Fibroblast of skin of right quadriceps (primary cell): ENCODE measurements at regions not wholly inside any gene's neighbourhood (a gene's known extent, or its start where the extent isn't known, plus 50 kb on each side); places are given as distances from the start of the nearest gene placed in this dataset.

Source experiments
- DNase-seq: peaks from one replicate; pipeline ENCODE4 v3.0.0-alpha.2; 2013

DNA sequence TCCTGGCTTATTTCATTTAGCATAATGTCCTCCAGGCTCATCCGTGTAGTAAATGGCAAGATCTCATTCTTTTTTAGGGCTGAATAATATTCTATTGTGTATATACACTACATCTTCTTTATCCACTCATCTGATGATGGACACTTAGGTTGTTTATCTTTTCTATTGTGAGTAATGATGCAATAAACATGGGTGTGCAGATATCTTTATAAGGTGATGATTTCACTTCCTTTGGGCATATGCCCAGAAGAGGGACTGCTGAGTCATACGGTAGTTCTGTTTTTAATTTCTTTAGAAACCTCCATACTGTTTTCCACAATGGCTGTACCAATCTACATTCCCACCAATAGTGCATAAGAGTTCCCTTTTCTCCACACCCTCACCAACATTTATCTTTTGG lies 317.6 kb upstream of the CNKSR2 start:
- DNase-seq, result peak; percentile 0

GRCh38 chrX:21047034-21047455 lies 327.2 kb upstream of the CNKSR2 start:
- DNase-seq, result no peak

DNA sequence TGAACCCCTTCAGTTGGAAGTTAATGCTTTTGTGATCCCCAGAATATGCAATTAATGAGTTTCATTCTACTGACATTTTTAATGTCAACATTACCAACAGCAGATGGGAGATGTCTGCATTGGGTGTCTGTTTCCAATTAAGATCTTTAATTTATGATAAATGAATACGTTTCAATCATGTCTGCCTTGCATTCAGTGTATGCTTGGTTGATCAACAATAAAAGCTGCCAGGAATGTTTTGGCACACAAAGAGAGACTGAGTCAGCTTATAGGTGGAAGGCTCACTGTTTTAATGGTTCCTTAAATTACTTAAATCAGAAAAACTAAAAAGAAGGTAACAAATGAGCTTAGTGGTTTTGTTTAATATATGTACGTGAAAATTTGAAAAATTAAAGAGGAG lies 359.9 kb upstream of the CNKSR2 start:
- no peak for DNase-seq

GRCh38 chrX:21004835-21005234 lies 369.4 kb upstream of the CNKSR2 start:
- peak; percentile 47 for DNase-seq

DNA sequence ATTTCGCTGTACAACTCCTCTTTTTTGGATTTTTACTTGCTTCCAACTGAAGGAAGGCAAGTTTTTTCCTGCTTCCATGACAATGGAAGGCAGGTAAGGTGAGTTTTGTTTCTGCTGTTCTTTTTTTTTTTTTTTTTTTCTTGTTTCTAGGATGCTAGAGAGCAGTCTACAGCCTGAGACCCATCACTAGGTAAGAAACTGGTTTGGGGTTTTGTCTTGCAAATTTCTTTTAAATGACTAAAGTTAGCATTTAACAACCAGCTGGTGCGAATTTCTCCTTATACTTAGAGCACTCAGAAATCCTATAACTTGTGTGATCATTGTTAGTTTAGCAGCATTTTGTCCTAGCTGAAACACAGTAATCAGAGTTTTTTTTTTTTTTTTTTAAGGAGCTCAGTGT lies 378.4 kb upstream of the CNKSR2 start:
- DNase-seq, result no peak

- no peak for DNase-seq
These were observed 384.9 kb upstream of the CNKSR2 start for GRCh38 chrX:20989361-20989760.

DNA sequence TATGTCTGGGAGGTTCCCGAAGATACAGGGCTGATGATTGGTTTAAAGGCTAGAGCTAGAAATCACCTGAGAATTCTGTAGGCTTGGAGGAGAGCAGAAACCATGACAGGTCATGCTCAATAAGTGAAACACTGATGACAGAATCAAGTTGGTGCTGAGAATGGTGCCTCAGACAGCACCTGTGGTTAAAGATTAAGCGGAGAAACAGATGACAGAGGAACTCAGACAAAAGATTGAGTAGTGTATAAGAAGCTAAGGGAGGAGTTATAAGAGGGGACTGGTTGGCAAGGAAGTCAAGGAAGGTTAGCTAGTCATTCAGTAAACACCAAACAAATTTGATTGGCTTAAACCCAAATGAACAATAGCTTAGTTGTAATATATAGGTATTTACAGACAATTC lies 385.4 kb upstream of the CNKSR2 start:
- DNase-seq, result no peak

DNA sequence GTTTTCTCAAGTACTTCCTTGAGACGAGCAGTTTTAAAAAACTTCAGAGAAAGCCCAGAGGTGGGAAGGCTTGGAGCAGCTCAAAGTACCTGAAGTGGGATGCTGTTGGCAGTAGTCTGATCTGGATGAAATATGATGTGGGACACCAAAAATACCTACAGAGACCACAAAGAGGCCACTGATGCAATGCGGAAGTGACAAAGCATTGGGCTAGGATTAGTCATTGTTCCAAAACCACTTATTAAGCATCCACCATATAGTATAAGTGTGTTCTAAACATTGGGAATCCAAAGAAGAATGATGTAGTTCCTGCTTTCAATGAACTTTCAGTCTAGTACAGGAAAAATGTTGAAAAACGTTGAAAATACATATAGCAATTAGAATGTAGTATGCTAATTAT lies 386.1 kb upstream of the CNKSR2 start:
- DNase-seq, result peak; percentile 61

DNA sequence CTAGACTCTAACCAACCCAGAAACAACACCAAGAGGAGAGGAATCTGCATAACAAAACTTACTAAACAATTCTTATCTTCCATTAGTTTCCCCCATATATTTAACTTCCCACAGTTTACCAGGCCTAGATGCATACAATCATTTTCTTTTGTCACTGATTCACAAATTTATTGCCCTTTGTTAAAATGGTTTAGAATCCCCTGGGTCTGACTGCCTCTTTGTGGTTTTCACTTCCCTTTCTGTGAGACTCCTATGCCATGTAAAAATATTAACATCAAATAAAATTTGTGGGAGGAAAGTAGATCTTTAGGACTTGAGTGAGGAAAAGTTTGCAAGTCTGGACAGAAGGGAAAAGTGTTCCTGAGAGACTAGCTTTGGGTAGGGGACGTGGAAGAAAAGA lies 393.8 kb upstream of the CNKSR2 start:
- DNase-seq, result no peak

DNA sequence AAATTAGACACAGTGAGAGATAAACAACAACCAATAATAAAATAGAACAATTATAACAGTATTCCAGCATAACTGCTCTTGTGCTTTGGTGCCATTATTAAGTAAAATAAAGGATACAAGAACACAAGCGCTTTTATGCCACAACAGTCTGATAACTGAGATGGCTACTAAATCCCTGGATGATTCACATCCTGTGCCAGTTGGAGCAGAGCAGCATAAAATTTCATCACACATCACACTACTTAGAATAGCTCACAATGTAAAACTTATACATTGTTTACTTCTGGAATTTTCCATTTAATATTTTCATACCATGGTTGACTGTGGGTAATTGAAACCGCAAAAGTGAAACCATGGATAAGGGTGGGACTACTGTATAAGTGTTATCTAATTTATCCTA lies 399.9 kb upstream of the CNKSR2 start:
- peak; percentile 39 for DNase-seq

DNA sequence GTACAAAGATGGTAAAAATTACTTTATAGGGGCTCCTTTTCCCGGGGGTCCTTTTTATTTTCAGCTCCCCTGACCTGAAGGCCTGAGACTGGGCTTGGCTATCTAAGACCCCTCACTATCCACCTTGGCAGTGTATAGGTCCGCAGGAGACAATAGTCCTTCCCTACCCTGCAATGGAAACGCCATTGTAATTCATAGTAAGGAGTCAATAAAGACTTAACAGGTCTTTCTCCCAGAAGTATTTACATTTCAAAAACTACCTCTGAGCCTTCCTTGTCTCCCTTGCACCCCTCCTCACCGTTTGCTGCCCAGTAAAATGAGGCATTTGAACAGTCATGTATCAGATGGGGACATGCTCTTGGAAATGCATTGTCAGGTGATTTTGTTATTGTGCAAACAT lies 401.2 kb upstream of the CNKSR2 start:
- no peak for DNase-seq

DNA sequence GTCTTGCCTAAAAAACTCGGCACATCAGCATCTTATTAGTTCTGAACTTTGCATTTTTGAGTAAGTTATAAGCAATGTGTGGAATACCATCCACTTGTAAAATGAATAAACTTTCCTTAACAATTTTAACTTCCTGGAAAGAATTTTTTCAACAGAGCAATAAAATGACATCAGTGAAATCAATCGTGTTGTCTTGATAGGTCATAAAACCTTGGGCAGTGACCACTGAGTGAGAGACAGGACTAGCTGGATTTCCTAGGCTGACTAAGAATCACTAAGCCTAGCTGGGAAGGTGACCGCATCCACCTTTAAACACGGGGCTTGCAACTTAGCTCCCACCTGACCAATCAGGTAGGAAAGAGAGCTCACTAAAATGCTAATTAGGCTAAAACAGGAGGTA lies 403.0 kb upstream of the CNKSR2 start:
- DNase-seq, result peak; percentile 17

DNA sequence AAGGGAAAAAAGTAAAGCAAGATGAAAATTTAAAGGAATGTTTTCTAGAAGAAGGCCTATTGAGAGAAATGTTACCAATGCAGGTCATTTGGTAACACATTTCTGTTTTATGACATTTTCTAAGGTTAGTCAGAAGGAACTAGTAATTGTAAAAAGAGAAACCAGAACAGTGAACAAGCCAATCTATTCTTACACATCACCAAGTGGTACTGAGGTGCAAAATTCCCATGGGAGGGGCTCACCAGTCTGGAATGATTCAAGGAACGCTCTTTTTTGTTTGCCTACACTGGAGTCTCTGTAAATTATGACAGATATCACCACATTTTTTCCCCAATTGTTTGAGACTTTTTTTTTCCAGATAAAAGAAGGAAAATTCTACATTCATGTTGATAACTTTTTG lies 404.7 kb upstream of the CNKSR2 start:
- DNase-seq, result peak; percentile 41

- DNase-seq, result peak; percentile 49
These were observed 405.2 kb upstream of the CNKSR2 start for GRCh38 chrX:20968996-20969395.

DNA sequence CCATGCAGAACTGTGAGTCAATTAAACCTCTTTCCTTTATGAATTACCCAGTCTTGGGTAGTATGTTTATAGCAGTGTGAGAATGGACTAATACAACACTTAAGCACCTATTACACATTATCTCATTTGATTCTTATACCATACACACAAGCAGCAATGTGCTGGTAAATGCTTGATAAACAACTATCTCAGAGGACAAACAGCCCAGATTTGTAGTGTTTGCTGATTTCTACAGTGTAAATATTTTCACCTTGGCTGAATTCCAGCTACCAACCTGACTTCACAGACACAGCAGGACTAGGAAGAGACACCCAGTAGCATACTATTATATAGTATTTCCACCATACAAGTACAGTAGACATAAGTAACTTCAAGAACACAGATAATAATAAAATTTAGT lies 406.5 kb upstream of the CNKSR2 start:
- DNase-seq, result no peak

DNA sequence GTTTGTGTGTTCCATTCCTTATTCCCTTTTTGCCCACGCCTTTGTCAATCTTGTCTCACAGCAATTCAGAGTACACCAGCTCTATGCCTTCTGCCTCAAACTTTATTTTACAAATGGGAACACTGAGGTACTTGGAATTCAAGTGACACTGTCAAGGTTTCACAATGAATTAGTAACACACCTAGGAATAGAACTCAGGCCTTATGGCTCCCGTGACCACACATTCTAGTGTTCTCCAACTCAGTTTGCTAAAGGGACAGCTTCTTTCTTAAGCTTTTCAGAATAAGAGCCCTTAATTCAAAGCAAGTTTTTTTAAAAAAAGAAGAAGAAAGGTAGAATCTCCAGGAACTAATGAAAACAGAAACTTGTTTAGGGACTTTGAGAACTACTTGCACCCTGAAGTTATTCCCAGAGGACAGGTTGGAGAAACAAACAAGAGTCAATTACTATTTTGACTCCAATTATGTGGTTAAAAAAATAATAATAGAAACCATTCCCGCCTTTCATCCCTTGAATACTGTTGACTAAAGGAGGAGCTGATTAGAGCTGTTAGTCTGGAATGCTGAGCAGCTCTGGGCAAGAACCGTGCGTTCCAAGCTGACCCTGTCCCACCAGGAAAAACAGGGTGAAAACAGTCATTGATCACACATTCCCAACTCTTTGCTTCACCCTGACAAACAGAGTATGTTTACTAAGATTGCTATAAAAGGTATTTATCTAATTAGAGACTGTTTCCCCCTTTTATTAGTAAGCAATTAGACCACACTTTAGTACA lies 408.8 kb upstream of the CNKSR2 start:
- no peak for DNase-seq

- no peak for DNase-seq
These were observed 420.2 kb upstream of the CNKSR2 start for GRCh38 chrX:20954014-20954413.

- DNase-seq, result no peak
These were observed 422.0 kb upstream of the CNKSR2 start for GRCh38 chrX:20952180-20952579.

- no peak for DNase-seq
These were observed 423.0 kb upstream of the CNKSR2 start for GRCh38 chrX:20951016-20951810.

GRCh38 chrX:20947411-20947912 lies 426.8 kb upstream of the CNKSR2 start:
- DNase-seq, result no peak

GRCh38 chrX:20913760-20914159 lies 460.5 kb upstream of the CNKSR2 start:
- no peak for DNase-seq

GRCh38 chrX:20906571-20906970 lies 467.6 kb upstream of the CNKSR2 start:
- no peak for DNase-seq

- no peak for DNase-seq
These were observed 489.7 kb upstream of the CNKSR2 start for GRCh38 chrX:20884565-20884964.

DNA sequence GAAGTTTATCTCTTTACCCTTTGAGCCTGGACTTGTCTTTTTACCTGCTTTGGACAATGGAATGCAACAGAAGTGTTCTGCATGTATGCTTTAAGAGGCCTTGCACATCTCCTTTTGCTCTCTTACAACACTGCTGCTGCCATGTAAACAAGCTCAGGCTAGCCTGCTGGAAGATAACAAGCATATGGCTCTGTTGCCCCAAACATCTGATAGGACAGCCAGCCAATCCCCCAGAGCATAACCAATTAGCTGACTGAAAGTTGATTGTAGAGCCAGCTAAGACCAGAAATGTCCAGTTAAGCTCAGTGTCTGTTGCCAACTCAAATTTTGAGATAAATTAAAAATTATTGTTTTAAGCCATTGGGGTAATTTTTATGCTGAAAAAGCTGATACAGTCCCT lies 510.6 kb upstream of the CNKSR2 start:
- no peak for DNase-seq
